ENCODE measurements at regions not wholly inside any gene's neighbourhood (a gene's known extent, or its start where the extent isn't known, plus 50 kb on each side); places are given as distances from the start of the nearest gene placed in this dataset.

GRCh38 chr6:91299544-91300491 is 712.9 kb upstream of the MAP3K7 start:
- no peak overlapping the region for H3K4me3 ChIP-seq
- 0 out of 2 replicates have a peak, but pooled peaks cover 3% of the 10 kb centered on the region for H3K9me3 ChIP-seq (replicated peaks)
- H3K27ac ChIP-seq, result peak overlapping the region; percentile 61
- no peaks in the 10 kb centered on the region for H3K36me3 ChIP-seq
- DNase-seq, result peak; percentile 61 to 72
- peaks cover 14% of the 10 kb centered on the region for H3K4me1 ChIP-seq
- H3K27me3 ChIP-seq, result no peaks in the 10 kb centered on the region

GRCh38 chr6:91298543-91299145 is 711.8 kb upstream of the MAP3K7 start:
- Histone ChIP-seq H3K4me1 (peaks cover 14% of the 10 kb centered on the region), H3K4me3 (no peak overlapping the region), H3K36me3 (no peaks in the 10 kb centered on the region), H3K27ac (peak overlapping the region; percentile 61), H3K27me3 (no peaks in the 10 kb centered on the region), H3K9me3 (replicated peaks) (no peaks in the 10 kb centered on the region)
- peak; percentile 15 to 53 for DNase-seq

GRCh38 chr6:91293395-91293794 is 706.5 kb upstream of the MAP3K7 start:
- no peaks in the 10 kb centered on the region for H3K9me3 ChIP-seq (replicated peaks)
- H3K27ac ChIP-seq, result no peak overlapping the region
- peaks cover 10% of the 10 kb centered on the region for H3K4me1 ChIP-seq
- H3K4me3 ChIP-seq, result no peak overlapping the region
- H3K27me3 ChIP-seq, result no peaks in the 10 kb centered on the region
- DNase-seq, result no peak
- H3K36me3 ChIP-seq, result no peaks in the 10 kb centered on the region

GRCh38 chr6:91291071-91291470 is 704.2 kb upstream of the MAP3K7 start:
- DNase-seq, result no peak
- no peaks in the 10 kb centered on the region for H3K27me3 ChIP-seq
- no peaks in the 10 kb centered on the region for H3K36me3 ChIP-seq
- H3K27ac ChIP-seq, result no peak overlapping the region
- no peak overlapping the region for H3K4me3 ChIP-seq
- H3K9me3 ChIP-seq (replicated peaks), result no peaks in the 10 kb centered on the region
- peaks cover 11% of the 10 kb centered on the region for H3K4me1 ChIP-seq

- no peaks in the 10 kb centered on the region for H3K36me3 ChIP-seq
- H3K9me3 ChIP-seq (replicated peaks), result no peaks in the 10 kb centered on the region
- DNase-seq, result peak; percentile 75 to 82
Measured at GRCh38 chr6:91288741-91289140, 701.9 kb upstream of the MAP3K7 start.

GRCh38 chr6:91281901-91282300 is 695.0 kb upstream of the MAP3K7 start:
- H3K36me3 ChIP-seq, result no peaks in the 10 kb centered on the region
- no peak for DNase-seq
- H3K27ac ChIP-seq, result no peak overlapping the region
- H3K27me3 ChIP-seq, result no peaks in the 10 kb centered on the region
- H3K9me3 ChIP-seq (replicated peaks), result no peaks in the 10 kb centered on the region
- H3K4me1 ChIP-seq, result no peaks in the 10 kb centered on the region
- no peak overlapping the region for H3K4me3 ChIP-seq

More at GRCh38 chr6:91288741-91289140, 701.9 kb upstream of the MAP3K7 start:
- no peak overlapping the region for H3K27ac ChIP-seq
- H3K4me3 ChIP-seq, result no peak overlapping the region
- H3K4me1 ChIP-seq, result peaks cover 11% of the 10 kb centered on the region
- H3K27me3 ChIP-seq, result no peaks in the 10 kb centered on the region

- no peaks in the 10 kb centered on the region for H3K9me3 ChIP-seq (replicated peaks)
- H3K27ac ChIP-seq, result no peak overlapping the region
- no peak for DNase-seq
- no peak overlapping the region for H3K4me3 ChIP-seq
- no peaks in the 10 kb centered on the region for H3K27me3 ChIP-seq
- no peaks in the 10 kb centered on the region for H3K4me1 ChIP-seq
- H3K36me3 ChIP-seq, result no peaks in the 10 kb centered on the region
Measured at GRCh38 chr6:91280494-91280830, 693.6 kb upstream of the MAP3K7 start.

- Histone ChIP-seq H3K4me3 (no peak overlapping the region), H3K9me3 (replicated peaks) (no peaks in the 10 kb centered on the region), H3K27me3 (no peaks in the 10 kb centered on the region), H3K27ac (no peak overlapping the region), H3K36me3 (no peaks in the 10 kb centered on the region), H3K4me1 (no peaks in the 10 kb centered on the region)
- DNase-seq, result no peak
Measured at GRCh38 chr6:91279740-91280493, 693.0 kb upstream of the MAP3K7 start.

GRCh38 chr6:91278416-91278815 is 691.5 kb upstream of the MAP3K7 start:
- DNase-seq, result no peak
- H3K4me1 ChIP-seq, result no peaks in the 10 kb centered on the region
- H3K36me3 ChIP-seq, result no peaks in the 10 kb centered on the region
- no peak overlapping the region for H3K4me3 ChIP-seq
- H3K27ac ChIP-seq, result no peak overlapping the region
- no peaks in the 10 kb centered on the region for H3K9me3 ChIP-seq (replicated peaks)
- no peaks in the 10 kb centered on the region for H3K27me3 ChIP-seq

GRCh38 chr6:91276315-91276714 is 689.4 kb upstream of the MAP3K7 start:
- Histone ChIP-seq H3K9me3 (replicated peaks) (no peaks in the 10 kb centered on the region), H3K27me3 (no peaks in the 10 kb centered on the region), H3K36me3 (no peaks in the 10 kb centered on the region), H3K4me3 (no peak overlapping the region), H3K4me1 (no peaks in the 10 kb centered on the region), H3K27ac (no peak overlapping the region)
- DNase-seq, result peak in 1 of 2 experiments; percentile 55

GRCh38 chr6:91273729-91274128 is 686.9 kb upstream of the MAP3K7 start:
- no peak overlapping the region for H3K4me3 ChIP-seq
- no peaks in the 10 kb centered on the region for H3K27me3 ChIP-seq
- no peaks in the 10 kb centered on the region for H3K9me3 ChIP-seq (replicated peaks)
- no peaks in the 10 kb centered on the region for H3K36me3 ChIP-seq
- H3K27ac ChIP-seq, result no peak overlapping the region
- peak in 1 of 2 experiments; percentile 23 for DNase-seq
- H3K4me1 ChIP-seq, result no peaks in the 10 kb centered on the region

- H3K27me3 ChIP-seq, result no peaks in the 10 kb centered on the region
- H3K9me3 ChIP-seq (replicated peaks), result no peaks in the 10 kb centered on the region
- no peaks in the 10 kb centered on the region for H3K36me3 ChIP-seq
- no peaks in the 10 kb centered on the region for H3K4me1 ChIP-seq
- DNase-seq, result no peak
- no peak overlapping the region for H3K4me3 ChIP-seq
- H3K27ac ChIP-seq, result no peak overlapping the region
Measured at GRCh38 chr6:91271807-91272206, 684.9 kb upstream of the MAP3K7 start.

- Histone ChIP-seq H3K4me3 (no peak overlapping the region), H3K4me1 (no peaks in the 10 kb centered on the region; the same call in 1 of the 2 replicates), H3K27ac (no peak overlapping the region), H3K27me3 (no peaks in the 10 kb centered on the region), H3K36me3 (no peaks in the 10 kb centered on the region), H3K9me3 (replicated peaks) (no peaks in the 10 kb centered on the region)
- DNase-seq, result no peak
Measured at GRCh38 chr6:91268941-91269340, 682.1 kb upstream of the MAP3K7 start.

GRCh38 chr6:91267246-91267645 is 680.4 kb upstream of the MAP3K7 start:
- Histone ChIP-seq H3K27me3 (no peaks in the 10 kb centered on the region), H3K4me1 (no peaks in the 10 kb centered on the region; the same call in 1 of the 2 replicates), H3K27ac (no peak overlapping the region), H3K9me3 (replicated peaks) (no peaks in the 10 kb centered on the region), H3K4me3 (no peak overlapping the region), H3K36me3 (no peaks in the 10 kb centered on the region)
- no peak for DNase-seq

GRCh38 chr6:91266156-91266555 is 679.3 kb upstream of the MAP3K7 start:
- Histone ChIP-seq H3K36me3 (no peaks in the 10 kb centered on the region), H3K4me1 (no peaks in the 10 kb centered on the region; the same call in 1 of the 2 replicates), H3K4me3 (no peak overlapping the region), H3K9me3 (replicated peaks) (no peaks in the 10 kb centered on the region), H3K27me3 (no peaks in the 10 kb centered on the region), H3K27ac (no peak overlapping the region)
- DNase-seq, result no peak
